Endothelial cell of umbilical vein (primary cell): ENCODE measurements at regions not wholly inside any gene's neighbourhood (a gene's known extent, or its start where the extent isn't known, plus 50 kb on each side); places are given as distances from the start of the nearest gene placed in this dataset.

ENCODE experiments used
- BruUV-seq: library from RNA; stranded (reverse); fragments of 400-500 nt; replicated peaks from 2 replicates; lab custom pipeline; 2021; lab: Mats Ljungman, UMichigan
- CTCF ChIA-PET: fragments of 300-600, 350-600 bp; sonication (Branson Sonifier 250); formaldehyde crosslinking; loops from one replicate; lab custom pipeline; 2021; ENCODE audit warnings: antibody characterized with exemption, inconsistent platforms; lab: Charles Lee
- POLR2A ChIA-PET: fragments of 300-600, 350-600 bp; sonication (Branson Sonifier 250); formaldehyde crosslinking; loops from one replicate; lab custom pipeline; 2021; ENCODE audit warnings: antibody characterized with exemption, inconsistent platforms; lab: Charles Lee
- DNase-seq: peaks from one replicate; pipeline ENCODE4 v3.0.0-alpha.2; 2011; ENCODE audit warnings: low read depth, low spot score
- FAIRE-seq: peaks from 2 replicates; lab custom pipeline; 2011; peaks lifted over from hg19 to GRCh38; lab: Jason Lieb, UNC
- H2AFZ ChIP-seq: 2 replicates; pipeline ENCODE4 v1.6.0; 2012; ENCODE audit warnings: low read depth, low read length, control low read depth, inconsistent platforms
- H3K27ac ChIP-seq: 2 replicates; pipeline ENCODE4 v1.5.1; 2011; ENCODE audit warnings: low read depth, mild to moderate bottlenecking, control low read depth, low read length, moderate library complexity; ENCODE audit not compliant: insufficient read depth
- H3K27me3 ChIP-seq, 2 experiments: 2 replicates each; pipeline versions ENCODE4 v1.6.0 to v1.6.1; 2011; ENCODE audit warnings: low read length in 2 of 2, mixed read lengths in 1 of 2; ENCODE audit not compliant: control insufficient read depth in 2 of 2, insufficient read depth in 2 of 2
- H3K36me3 ChIP-seq, 2 experiments: 2 replicates in 1 of 2; 3 replicates in 1 of 2; pipeline ENCODE4 v1.5.1; 2011; ENCODE audit warnings: low read length in 2 of 2, mild to moderate bottlenecking in 1 of 2, moderate library complexity in 1 of 2; ENCODE audit not compliant: control insufficient read depth in 2 of 2, insufficient read depth in 2 of 2; ENCODE audit errors: extremely low read depth in 1 of 2
- H3K4me1 ChIP-seq: 3 replicates; pipeline ENCODE4 v1.5.1; 2011; ENCODE audit warnings: mild to moderate bottlenecking, low read length; ENCODE audit not compliant: control insufficient read depth, insufficient read depth; ENCODE audit errors: extremely low read depth
- H3K4me2 ChIP-seq: 2 replicates; pipeline ENCODE4 v1.6.1; 2011; ENCODE audit warnings: low read length, control low read depth, mixed read lengths; ENCODE audit not compliant: insufficient read depth
- H3K4me3 ChIP-seq, 3 experiments: fragments of 200-600 bp in 1 of 3; sonication (generic), shearing (Covaris generic) in 1 of 3; replicated peaks in 1 of 3; 2 replicates each; pipeline ENCODE4 v1.5.1; 2011 to 2016; ENCODE audit warnings: control low read depth in 3 of 3, low read length in 3 of 3, mild to moderate bottlenecking in 2 of 3, inconsistent platforms in 1 of 3, low read depth in 1 of 3, moderate library complexity in 1 of 3; ENCODE audit not compliant: insufficient read depth in 1 of 3
- H3K79me2 ChIP-seq: 2 replicates; pipeline ENCODE4 v1.6.0; 2012; ENCODE audit warnings: low read length, inconsistent platforms; ENCODE audit not compliant: control insufficient read depth, insufficient read depth
- H3K9ac ChIP-seq: replicated peaks from 2 replicates; pipeline ENCODE3; 2011; ENCODE audit warnings: low read length, control low read depth; ENCODE audit not compliant: insufficient read depth; ENCODE audit errors: extremely low read depth
- H3K9me1 ChIP-seq: replicated peaks from 3 replicates; pipeline ENCODE4 v1.6.0; 2011; ENCODE audit warnings: mild to moderate bottlenecking, low read length; ENCODE audit not compliant: control insufficient read depth, insufficient read depth; ENCODE audit errors: extremely low read depth
- H3K9me3 ChIP-seq: replicated peaks from 2 replicates; pipeline ENCODE4 v1.5.1; 2012; ENCODE audit warnings: low read length, inconsistent platforms; ENCODE audit not compliant: control insufficient read depth, insufficient read depth
- H4K20me1 ChIP-seq: replicated peaks from 2 replicates; pipeline ENCODE3; 2011; ENCODE audit warnings: mild to moderate bottlenecking, low read length; ENCODE audit not compliant: control insufficient read depth, insufficient read depth; ENCODE audit errors: extremely low read depth
- EZH2 ChIP-seq: IDR thresholded peaks from 2 replicates; pipeline ENCODE4 v1.6.1; 2012; ENCODE audit warnings: borderline replicate concordance, low read depth, mild to moderate bottlenecking, moderate library complexity, low read length, inconsistent platforms; ENCODE audit not compliant: severe bottlenecking
- FOS ChIP-seq: IDR thresholded peaks from 2 replicates; pipeline ENCODE4 v1.6.1; 2011; ENCODE audit warnings: mild to moderate bottlenecking, low read length, moderate library complexity, borderline replicate concordance; ENCODE audit not compliant: insufficient read depth
- GATA2 ChIP-seq: IDR thresholded peaks from 2 replicates; pipeline ENCODE4 v1.7.0; 2011; ENCODE audit warnings: low read depth, mild to moderate bottlenecking, moderate library complexity, mixed read lengths, low read length; ENCODE audit not compliant: insufficient read length, insufficient read depth
- JUN ChIP-seq: IDR thresholded peaks from 2 replicates; pipeline ENCODE4 v1.6.1; 2011; ENCODE audit warnings: borderline replicate concordance, low read depth; ENCODE audit not compliant: insufficient read length, insufficient read depth
- MYC ChIP-seq: IDR thresholded peaks from one replicate; pipeline ENCODE4 v1.6.1; 2011; ENCODE audit warnings: mild to moderate bottlenecking, low read depth, low read length
- POLR2A ChIP-seq: IDR thresholded peaks from 2 replicates; pipeline ENCODE4 v1.6.1; 2012; ENCODE audit warnings: low read depth, mild to moderate bottlenecking, control low read depth, low read length
- POLR2AphosphoS5 ChIP-seq: IDR thresholded peaks from 2 replicates; pipeline ENCODE4 v1.6.1; 2012; ENCODE audit warnings: low read depth, mild to moderate bottlenecking, control low read depth, low read length, moderate library complexity; ENCODE audit not compliant: insufficient read depth
- dilution Hi-C: fragments of 300-500 bp; cut with MboI; formaldehyde crosslinking; loops from one replicate; pipeline ENCODE4 v1.15.0; 2019; ENCODE audit warnings: low sequenced_read_pairs; ENCODE audit not compliant: extremely low pct_ligation_motif_present
- intact Hi-C: fragments of 100-400 bp; cut with micrococcal nuclease; formaldehyde crosslinking; loops from one replicate; pipeline ENCODE4 v1.10.0; 2022
- TF ChIP-seq, protein P1 (sequence below), 2 donors: IDR thresholded peaks; 1 replicate in 1 of 2; 2 replicates in 1 of 2; pipeline ENCODE4 v1.5.1; 2011; ENCODE audit warnings: low read length in 2 of 2, mild to moderate bottlenecking in 2 of 2, moderate library complexity in 2 of 2, control low read depth in 1 of 2, inconsistent platforms in 1 of 2, low read depth in 1 of 2; ENCODE audit not compliant: insufficient read depth in 1 of 2; ENCODE audit errors: extremely low read depth in 1 of 2

DNA sequence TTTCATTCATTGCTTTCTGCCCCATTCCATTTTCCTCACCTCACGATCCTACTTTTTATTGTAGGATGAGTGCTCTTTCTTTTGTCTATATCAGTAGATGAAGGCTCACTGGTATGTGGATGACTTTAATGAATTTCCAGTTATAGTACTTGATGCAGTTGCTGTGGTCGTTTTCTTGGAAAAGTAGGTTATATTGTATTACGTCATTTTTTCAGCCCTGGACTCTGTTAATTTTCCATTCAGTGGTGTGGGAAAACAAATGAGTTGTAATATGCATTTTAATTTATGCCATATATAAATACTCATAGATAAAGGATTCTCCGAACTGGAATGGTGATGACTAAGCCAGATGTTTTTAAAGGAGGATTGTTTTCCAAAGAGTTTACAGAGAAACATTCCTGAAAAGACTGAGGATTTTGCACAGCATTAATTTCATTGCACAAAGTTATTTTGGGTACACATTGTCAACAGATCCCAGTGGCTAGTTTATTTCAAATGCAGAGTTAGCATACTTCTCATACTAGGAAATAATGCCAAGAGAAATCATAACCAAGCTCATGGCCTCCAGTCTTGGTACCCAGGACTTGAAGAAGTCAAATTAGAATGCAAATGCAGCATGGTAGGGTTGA, 189.7 kb downstream of the PAX3 start:
- no peak for FAIRE-seq
- H3K4me3 ChIP-seq: no peak overlapping the region
- no peaks in the 10 kb centered on the region for H3K79me2 ChIP-seq
- ChIA-PET CTCF (no interaction called here), POLR2A (no interaction called here)
- TF ChIP-seq, protein P1, sequence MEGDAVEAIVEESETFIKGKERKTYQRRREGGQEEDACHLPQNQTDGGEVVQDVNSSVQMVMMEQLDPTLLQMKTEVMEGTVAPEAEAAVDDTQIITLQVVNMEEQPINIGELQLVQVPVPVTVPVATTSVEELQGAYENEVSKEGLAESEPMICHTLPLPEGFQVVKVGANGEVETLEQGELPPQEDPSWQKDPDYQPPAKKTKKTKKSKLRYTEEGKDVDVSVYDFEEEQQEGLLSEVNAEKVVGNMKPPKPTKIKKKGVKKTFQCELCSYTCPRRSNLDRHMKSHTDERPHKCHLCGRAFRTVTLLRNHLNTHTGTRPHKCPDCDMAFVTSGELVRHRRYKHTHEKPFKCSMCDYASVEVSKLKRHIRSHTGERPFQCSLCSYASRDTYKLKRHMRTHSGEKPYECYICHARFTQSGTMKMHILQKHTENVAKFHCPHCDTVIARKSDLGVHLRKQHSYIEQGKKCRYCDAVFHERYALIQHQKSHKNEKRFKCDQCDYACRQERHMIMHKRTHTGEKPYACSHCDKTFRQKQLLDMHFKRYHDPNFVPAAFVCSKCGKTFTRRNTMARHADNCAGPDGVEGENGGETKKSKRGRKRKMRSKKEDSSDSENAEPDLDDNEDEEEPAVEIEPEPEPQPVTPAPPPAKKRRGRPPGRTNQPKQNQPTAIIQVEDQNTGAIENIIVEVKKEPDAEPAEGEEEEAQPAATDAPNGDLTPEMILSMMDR (IDR thresholded peaks at IDR 0.05; ENCODE audit: extremely low read depth in 1 of 2, insufficient read depth in 1 of 2, low read depth in 1 of 2, low read length in 2 of 2): no peak
- no peak for TF ChIP-seq FOS
- TF ChIP-seq POLR2AphosphoS5: no peak
- no peak for TF ChIP-seq POLR2A
- TF ChIP-seq MYC: no peak
- TF ChIP-seq GATA2: no peak
- intact Hi-C loops (no loop called here), dilution Hi-C loops (no loop called here)
- no peak overlapping the region for H3K4me2 ChIP-seq
- no peaks in the 10 kb centered on the region for H3K9me1 ChIP-seq
- H3K36me3 ChIP-seq: no peaks in the 10 kb centered on the region
- BruUV-seq: no TSS peak
- no peaks in the 10 kb centered on the region for H3K9me3 ChIP-seq
- H3K27ac ChIP-seq: no peak overlapping the region
- H2AFZ ChIP-seq: no peak overlapping the region
- H3K4me1 ChIP-seq: no peaks in the 10 kb centered on the region
- DNase-seq: no peak
- H3K9ac ChIP-seq: no peak overlapping the region
- H4K20me1 ChIP-seq: no peaks in the 10 kb centered on the region
- no peaks in the 10 kb centered on the region for H3K27me3 ChIP-seq

- no TSS peak for BruUV-seq
- no peaks in the 10 kb centered on the region for H3K4me1 ChIP-seq
- dilution Hi-C loops (no loop called here), intact Hi-C loops (no loop called here)
- FAIRE-seq (no peak), DNase-seq (no peak)
- no peak overlapping the region for H3K4me2 ChIP-seq
- TF ChIP-seq FOS (no peak), POLR2A (no peak), EZH2 (no peak), JUN (no peak), POLR2AphosphoS5 (no peak), MYC (no peak)
- TF ChIP-seq, protein P1 (IDR thresholded peaks at IDR 0.05; ENCODE audit: extremely low read depth in 1 of 2, insufficient read depth in 1 of 2, low read depth in 1 of 2, low read length in 2 of 2): no peak
- H3K36me3 ChIP-seq: no peaks in the 10 kb centered on the region
- no peaks in the 10 kb centered on the region for H3K9me1 ChIP-seq
- H3K79me2 ChIP-seq: no peaks in the 10 kb centered on the region
- POLR2A ChIA-PET: no interaction called here
- CTCF ChIA-PET: no interaction called here
- no peak overlapping the region for H3K4me3 ChIP-seq
- no peak overlapping the region for H3K9ac ChIP-seq
- H3K27ac ChIP-seq: no peak overlapping the region
- no peak overlapping the region for H2AFZ ChIP-seq
- H3K27me3 ChIP-seq: no peaks in the 10 kb centered on the region
- H4K20me1 ChIP-seq: no peaks in the 10 kb centered on the region
- no peaks in the 10 kb centered on the region for H3K9me3 ChIP-seq
These were observed 190.3 kb downstream of the PAX3 start for GRCh38 chr2:222108497-222108896.
